A673 (cell line): ENCODE measurements at regions not wholly inside any gene's neighbourhood (a gene's known extent, or its start where the extent isn't known, plus 50 kb on each side); places are given as distances from the start of the nearest gene placed in this dataset.

Source experiments
- BruUV-seq: library from RNA; stranded (reverse); fragments of 400-500 nt; replicated peaks from 2 replicates; lab custom pipeline; 2021; lab: Mats Ljungman, UMichigan
- CTCF ChIA-PET: fragments of 300-600 bp; sonication (Branson Sonifier 250); formaldehyde crosslinking; loops from one replicate; lab custom pipeline; 2022; ENCODE audit warnings: antibody characterized with exemption; lab: Charles Lee
- POLR2A ChIA-PET: fragments of 300-600 bp; sonication (Branson Sonifier 250); formaldehyde crosslinking; loops from one replicate; lab custom pipeline; 2022; ENCODE audit warnings: antibody characterized with exemption; ENCODE audit not compliant: low non-redundant PET; lab: Charles Lee
- DNase-seq: peaks from one replicate; pipeline ENCODE4 v3.0.0-alpha.2; 2015; ENCODE audit warnings: low spot score
- H3K27ac ChIP-seq: fragments of 200-600 bp; sonication (generic); 2 replicates; pipeline ENCODE4 v1.5.1; 2016; ENCODE audit warnings: mixed run types, low read depth, mild to moderate bottlenecking, mixed read lengths, antibody characterized with exemption, low read length; ENCODE audit not compliant: poor library complexity, severe bottlenecking
- H3K27me3 ChIP-seq: fragments of 200-600 bp; sonication (generic); replicated peaks from 2 replicates; pipeline ENCODE4 v1.6.1; 2017; ENCODE audit warnings: mixed run types, low read depth, mild to moderate bottlenecking, mixed read lengths, antibody characterized with exemption, low read length; ENCODE audit not compliant: insufficient read depth, poor library complexity
- H3K36me3 ChIP-seq: fragments of 200-600 bp; sonication (generic); 2 replicates; pipeline ENCODE4 v1.6.1; 2016; ENCODE audit warnings: mixed run types, mild to moderate bottlenecking, mixed read lengths, antibody characterized with exemption, low read length; ENCODE audit not compliant: insufficient read depth, poor library complexity, severe bottlenecking
- H3K4me1 ChIP-seq: fragments of 200-600 bp; sonication (generic); 2 replicates; pipeline ENCODE4 v1.6.1; 2017; ENCODE audit warnings: mixed run types, mild to moderate bottlenecking, mixed read lengths, antibody characterized with exemption, low read length; ENCODE audit not compliant: insufficient read depth, poor library complexity, severe bottlenecking
- H3K4me3 ChIP-seq: fragments of 200-600 bp; sonication (generic); 2 replicates; pipeline ENCODE4 v1.5.1; 2016; ENCODE audit warnings: low read depth, mixed run types, mild to moderate bottlenecking, mixed read lengths, low read length; ENCODE audit not compliant: poor library complexity, severe bottlenecking
- H3K9me3 ChIP-seq: fragments of 200-600 bp; sonication (generic); 2 replicates; pipeline ENCODE4 v1.6.1; 2016; ENCODE audit warnings: mixed run types, low read depth, mild to moderate bottlenecking, mixed read lengths, antibody characterized with exemption, low read length; ENCODE audit not compliant: poor library complexity, severe bottlenecking
- CTCF ChIP-seq: fragments of 300-800, 200-600 bp; sonication (generic); conservative IDR thresholded peaks from 2 replicates; pipeline ENCODE4 v1.5.1; 2017; ENCODE audit warnings: low read depth, mild to moderate bottlenecking, antibody characterized with exemption, low read length, moderate library complexity, mixed read lengths
- EZH2 ChIP-seq: fragments of 200-600 bp; sonication (generic); IDR thresholded peaks from 2 replicates; pipeline ENCODE4 v1.6.1; 2017; ENCODE audit warnings: borderline replicate concordance, low read depth, mild to moderate bottlenecking, mixed read lengths, antibody characterized with exemption, low read length; ENCODE audit not compliant: poor library complexity, severe bottlenecking
- intact Hi-C: fragments of 100-400 bp; cut with micrococcal nuclease; formaldehyde crosslinking; loops from one replicate; pipeline ENCODE4 v1.10.0; 2022; ENCODE audit not compliant: unreplicated experiment

- Histone ChIP-seq H3K36me3 (no peaks in the 10 kb centered on the region), H3K27me3 (no peaks in the 10 kb centered on the region), H3K4me3 (no peak overlapping the region), H3K27ac (no peak overlapping the region), H3K4me1 (no peaks in the 10 kb centered on the region), H3K9me3 (peaks cover 3% of the 10 kb centered on the region)
- DNase-seq = no peak
- intact Hi-C loops = no loop called here
- ChIA-PET CTCF (no interaction called here), POLR2A (no interaction called here)
- BruUV-seq = no TSS peak
- no peak for TF ChIP-seq CTCF
- TF ChIP-seq EZH2 = no peak
Measured at GRCh38 chr3:109445210-109445609, 107.9 kb upstream of the DPPA4 start.

GRCh38 chr3:109442531-109442930 lies 105.2 kb upstream of the DPPA4 start:
- Histone ChIP-seq H3K36me3 (no peaks in the 10 kb centered on the region), H3K4me3 (no peak overlapping the region), H3K9me3 (peaks cover 3% of the 10 kb centered on the region), H3K27me3 (no peaks in the 10 kb centered on the region), H3K4me1 (no peaks in the 10 kb centered on the region), H3K27ac (no peak overlapping the region)
- no peak for DNase-seq
- ChIA-PET CTCF (no interaction called here), POLR2A (interaction anchor here (0.6 kb wide), 1 partner anchor 63 kb away, joined by 4 read pairs; no protein-coding TSS in a partner anchor)
- no TSS peak for BruUV-seq
- intact Hi-C loops = no loop called here
- TF ChIP-seq CTCF (no peak), EZH2 (no peak)

GRCh38 chr3:109440353-109440752 lies 103.0 kb upstream of the DPPA4 start:
- H3K36me3 ChIP-seq = no peaks in the 10 kb centered on the region
- no peak overlapping the region for H3K4me3 ChIP-seq
- BruUV-seq = no TSS peak
- H3K27ac ChIP-seq = no peak overlapping the region
- DNase-seq = no peak
- intact Hi-C loops = no loop called here
- no peaks in the 10 kb centered on the region for H3K27me3 ChIP-seq
- no peak for TF ChIP-seq CTCF
- no peak for TF ChIP-seq EZH2
- no peaks in the 10 kb centered on the region for H3K9me3 ChIP-seq
- ChIA-PET POLR2A (no interaction called here), CTCF (no interaction called here)
- no peaks in the 10 kb centered on the region for H3K4me1 ChIP-seq
